Endothelial cell of umbilical vein (primary cell): ENCODE measurements at regions not wholly inside any gene's neighbourhood (a gene's known extent, or its start where the extent isn't known, plus 50 kb on each side); places are given as distances from the start of the nearest gene placed in this dataset.

Experiments used
- BruUV-seq: library from RNA; stranded (reverse); fragments of 400-500 nt; replicated peaks from 2 replicates; lab custom pipeline; 2021; lab: Mats Ljungman, UMichigan
- CTCF ChIA-PET: fragments of 300-600, 350-600 bp; sonication (Branson Sonifier 250); formaldehyde crosslinking; loops from one replicate; lab custom pipeline; 2021; ENCODE audit warnings: antibody characterized with exemption, inconsistent platforms; lab: Charles Lee
- POLR2A ChIA-PET: fragments of 300-600, 350-600 bp; sonication (Branson Sonifier 250); formaldehyde crosslinking; loops from one replicate; lab custom pipeline; 2021; ENCODE audit warnings: antibody characterized with exemption, inconsistent platforms; lab: Charles Lee
- DNase-seq: peaks from one replicate; pipeline ENCODE4 v3.0.0-alpha.2; 2011; ENCODE audit warnings: low read depth, low spot score
- FAIRE-seq: peaks from 2 replicates; lab custom pipeline; 2011; peaks lifted over from hg19 to GRCh38; lab: Jason Lieb, UNC
- H2AFZ ChIP-seq: 2 replicates; pipeline ENCODE4 v1.6.0; 2012; ENCODE audit warnings: low read depth, low read length, control low read depth, inconsistent platforms
- H3K27ac ChIP-seq: 2 replicates; pipeline ENCODE4 v1.5.1; 2011; ENCODE audit warnings: low read depth, mild to moderate bottlenecking, control low read depth, low read length, moderate library complexity; ENCODE audit not compliant: insufficient read depth
- H3K27me3 ChIP-seq, 2 experiments: 2 replicates each; pipeline versions ENCODE4 v1.6.0 to v1.6.1; 2011; ENCODE audit warnings: low read length in 2 of 2, mixed read lengths in 1 of 2; ENCODE audit not compliant: control insufficient read depth in 2 of 2, insufficient read depth in 2 of 2
- H3K36me3 ChIP-seq, 2 experiments: 2 replicates in 1 of 2; 3 replicates in 1 of 2; pipeline ENCODE4 v1.5.1; 2011; ENCODE audit warnings: low read length in 2 of 2, mild to moderate bottlenecking in 1 of 2, moderate library complexity in 1 of 2; ENCODE audit not compliant: control insufficient read depth in 2 of 2, insufficient read depth in 2 of 2; ENCODE audit errors: extremely low read depth in 1 of 2
- H3K4me1 ChIP-seq: 3 replicates; pipeline ENCODE4 v1.5.1; 2011; ENCODE audit warnings: mild to moderate bottlenecking, low read length; ENCODE audit not compliant: control insufficient read depth, insufficient read depth; ENCODE audit errors: extremely low read depth
- H3K4me2 ChIP-seq: 2 replicates; pipeline ENCODE4 v1.6.1; 2011; ENCODE audit warnings: low read length, control low read depth, mixed read lengths; ENCODE audit not compliant: insufficient read depth
- H3K4me3 ChIP-seq, 3 experiments: fragments of 200-600 bp in 1 of 3; sonication (generic), shearing (Covaris generic) in 1 of 3; replicated peaks in 1 of 3; 2 replicates each; pipeline ENCODE4 v1.5.1; 2011 to 2016; ENCODE audit warnings: control low read depth in 3 of 3, low read length in 3 of 3, mild to moderate bottlenecking in 2 of 3, inconsistent platforms in 1 of 3, low read depth in 1 of 3, moderate library complexity in 1 of 3; ENCODE audit not compliant: insufficient read depth in 1 of 3
- H3K79me2 ChIP-seq: 2 replicates; pipeline ENCODE4 v1.6.0; 2012; ENCODE audit warnings: low read length, inconsistent platforms; ENCODE audit not compliant: control insufficient read depth, insufficient read depth
- H3K9ac ChIP-seq: replicated peaks from 2 replicates; pipeline ENCODE3; 2011; ENCODE audit warnings: low read length, control low read depth; ENCODE audit not compliant: insufficient read depth; ENCODE audit errors: extremely low read depth
- H3K9me1 ChIP-seq: replicated peaks from 3 replicates; pipeline ENCODE4 v1.6.0; 2011; ENCODE audit warnings: mild to moderate bottlenecking, low read length; ENCODE audit not compliant: control insufficient read depth, insufficient read depth; ENCODE audit errors: extremely low read depth
- H3K9me3 ChIP-seq: replicated peaks from 2 replicates; pipeline ENCODE4 v1.5.1; 2012; ENCODE audit warnings: low read length, inconsistent platforms; ENCODE audit not compliant: control insufficient read depth, insufficient read depth
- H4K20me1 ChIP-seq: replicated peaks from 2 replicates; pipeline ENCODE3; 2011; ENCODE audit warnings: mild to moderate bottlenecking, low read length; ENCODE audit not compliant: control insufficient read depth, insufficient read depth; ENCODE audit errors: extremely low read depth
- CTCF ChIP-seq, 2 donors: IDR thresholded peaks; 1 replicate in 1 of 2; 2 replicates in 1 of 2; pipeline ENCODE4 v1.5.1; 2011; ENCODE audit warnings: low read length in 2 of 2, mild to moderate bottlenecking in 2 of 2, moderate library complexity in 2 of 2, control low read depth in 1 of 2, inconsistent platforms in 1 of 2, low read depth in 1 of 2; ENCODE audit not compliant: insufficient read depth in 1 of 2; ENCODE audit errors: extremely low read depth in 1 of 2
- FOS ChIP-seq: IDR thresholded peaks from 2 replicates; pipeline ENCODE4 v1.6.1; 2011; ENCODE audit warnings: mild to moderate bottlenecking, low read length, moderate library complexity, borderline replicate concordance; ENCODE audit not compliant: insufficient read depth
- GATA2 ChIP-seq: IDR thresholded peaks from 2 replicates; pipeline ENCODE4 v1.7.0; 2011; ENCODE audit warnings: low read depth, mild to moderate bottlenecking, moderate library complexity, mixed read lengths, low read length; ENCODE audit not compliant: insufficient read length, insufficient read depth
- MAX ChIP-seq: IDR thresholded peaks from 2 replicates; pipeline ENCODE4 v1.6.1; 2011; ENCODE audit not compliant: insufficient read depth, insufficient read length
- MYC ChIP-seq: IDR thresholded peaks from one replicate; pipeline ENCODE4 v1.6.1; 2011; ENCODE audit warnings: mild to moderate bottlenecking, low read depth, low read length
- POLR2A ChIP-seq: IDR thresholded peaks from 2 replicates; pipeline ENCODE4 v1.6.1; 2012; ENCODE audit warnings: low read depth, mild to moderate bottlenecking, control low read depth, low read length
- dilution Hi-C: fragments of 300-500 bp; cut with MboI; formaldehyde crosslinking; loops from one replicate; pipeline ENCODE4 v1.15.0; 2019; ENCODE audit warnings: low sequenced_read_pairs; ENCODE audit not compliant: extremely low pct_ligation_motif_present
- intact Hi-C: fragments of 100-400 bp; cut with micrococcal nuclease; formaldehyde crosslinking; loops from one replicate; pipeline ENCODE4 v1.10.0; 2022

- no TSS peak for BruUV-seq
- Histone ChIP-seq H3K9me1 (no peaks in the 10 kb centered on the region), H4K20me1 (no peaks in the 10 kb centered on the region), H3K9me3 (no peaks in the 10 kb centered on the region), H3K4me2 (no peak overlapping the region), H3K9ac (no peak overlapping the region), H3K79me2 (no peaks in the 10 kb centered on the region), H3K27me3 (no peaks in the 10 kb centered on the region), H3K4me1 (no peaks in the 10 kb centered on the region), H3K4me3 (no peak overlapping the region), H3K36me3 (no peaks in the 10 kb centered on the region), H2AFZ (no peak overlapping the region), H3K27ac (no peak overlapping the region)
- CTCF ChIA-PET = no interaction called here
- intact Hi-C loops = no loop called here
- DNase-seq = no peak
- TF ChIP-seq POLR2A = no peak
- no peak for TF ChIP-seq GATA2
- no peak for TF ChIP-seq CTCF (IDR thresholded peaks at IDR 0.05; ENCODE audit: extremely low read depth in 1 of 2, insufficient read depth in 1 of 2, low read depth in 1 of 2, low read length in 2 of 2)
- TF ChIP-seq MAX = no peak
- TF ChIP-seq FOS = no peak
- TF ChIP-seq MYC = no peak
- dilution Hi-C loops = no loop called here
- POLR2A ChIA-PET = no interaction called here
- FAIRE-seq = no peak
Observed at GRCh38 chr2:118430510-118431164, 342.4 kb downstream of the INSIG2 start.
